Fibroblast of peridontal ligament (primary cell): ENCODE measurements at regions not wholly inside any gene's neighbourhood (a gene's known extent, or its start where the extent isn't known, plus 50 kb on each side); places are given as distances from the start of the nearest gene placed in this dataset.
A peak's percentile ranks its signal among the peaks of the same experiment; 100 is the strongest.

ENCODE experiments used
- DNase-seq: peaks from one replicate; pipeline ENCODE4 v3.0.0-alpha.2; 2010; ENCODE audit errors: extremely low read depth

DNA sequence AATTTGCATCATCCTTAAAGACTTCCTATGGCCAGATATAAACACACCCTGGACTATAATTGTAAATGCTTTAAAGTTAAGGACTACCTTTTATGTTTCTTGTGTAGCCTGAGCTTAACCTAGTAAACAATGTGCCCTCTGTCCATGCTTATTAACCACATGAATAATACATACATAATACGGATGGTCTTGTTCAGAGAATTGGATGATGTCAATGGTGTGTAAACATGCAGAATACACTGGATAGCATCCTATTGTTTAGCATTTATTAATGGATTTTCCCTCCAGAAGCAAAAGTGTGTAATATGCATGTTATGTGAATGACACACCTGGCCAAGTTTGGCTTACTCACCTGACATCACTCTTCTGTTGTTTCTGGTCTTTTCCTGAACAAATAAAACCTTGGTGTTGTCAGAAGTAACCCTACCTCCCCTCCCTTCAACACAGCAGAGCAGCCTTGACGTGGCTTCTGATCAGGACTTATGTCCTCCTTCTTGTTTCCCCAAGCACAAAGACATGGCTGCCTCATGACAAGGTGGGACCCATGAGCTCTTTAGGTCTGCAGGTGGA, 517.9 kb downstream of the MTRR start:
- no peak for DNase-seq

DNA sequence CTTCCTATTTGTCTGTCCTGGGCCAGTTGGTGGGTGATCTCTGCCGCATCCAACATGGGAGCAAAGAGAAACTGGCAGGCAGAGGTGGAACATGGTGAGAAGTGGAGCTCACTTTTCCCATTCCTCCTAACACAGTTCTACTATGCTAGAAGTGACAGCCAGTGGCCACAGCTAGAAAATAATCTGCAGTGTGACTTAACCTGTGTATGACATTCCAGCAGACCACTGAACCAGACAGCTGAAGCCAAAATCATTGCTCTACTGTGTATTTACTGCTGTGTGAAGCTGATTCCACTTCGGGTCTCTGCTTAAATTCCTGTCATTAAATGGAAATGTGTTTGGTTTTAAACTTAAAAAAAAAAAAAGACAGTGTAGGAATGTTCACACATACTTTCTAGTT, 523.0 kb downstream of the MTRR start:
- DNase-seq: no peak

DNA sequence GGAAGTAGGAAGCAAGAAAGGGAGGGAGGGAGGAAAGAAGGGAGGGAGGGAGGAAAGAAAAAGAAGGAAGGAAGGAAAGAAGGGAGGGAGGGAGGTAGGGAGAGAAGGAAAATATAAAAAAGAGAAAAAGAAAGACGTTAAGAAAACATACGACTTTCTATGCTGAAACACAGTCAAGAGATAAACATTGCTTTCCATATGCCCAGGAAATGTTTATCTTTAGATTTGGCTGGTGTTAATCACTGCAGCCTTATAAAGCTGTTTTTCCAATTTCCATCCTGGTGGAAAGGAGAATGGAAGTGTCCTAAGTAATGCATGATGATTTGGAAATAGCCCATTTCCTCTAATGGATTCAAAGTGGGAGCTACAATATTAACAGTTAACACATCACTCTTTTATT, 524.3 kb downstream of the MTRR start:
- no peak for DNase-seq

DNA sequence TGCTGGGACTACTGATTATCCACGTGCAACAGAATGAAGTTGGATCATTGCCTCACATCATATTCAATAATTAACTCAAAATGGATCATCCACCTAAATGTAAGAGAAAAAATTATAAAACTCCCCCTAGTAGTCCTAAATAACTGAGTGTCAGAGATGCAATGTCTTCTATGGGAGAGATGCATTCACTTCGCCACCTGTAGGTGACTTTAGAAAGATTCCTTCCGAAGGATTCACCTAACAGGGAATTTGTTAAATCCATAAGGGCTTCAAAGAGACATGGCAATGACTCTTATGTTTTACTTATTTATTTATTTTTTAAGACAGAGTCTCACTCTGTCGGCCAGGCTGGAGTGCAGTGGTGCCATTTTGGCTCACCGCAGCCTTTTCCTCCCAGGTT, 526.0 kb downstream of the MTRR start:
- no peak for DNase-seq

DNA sequence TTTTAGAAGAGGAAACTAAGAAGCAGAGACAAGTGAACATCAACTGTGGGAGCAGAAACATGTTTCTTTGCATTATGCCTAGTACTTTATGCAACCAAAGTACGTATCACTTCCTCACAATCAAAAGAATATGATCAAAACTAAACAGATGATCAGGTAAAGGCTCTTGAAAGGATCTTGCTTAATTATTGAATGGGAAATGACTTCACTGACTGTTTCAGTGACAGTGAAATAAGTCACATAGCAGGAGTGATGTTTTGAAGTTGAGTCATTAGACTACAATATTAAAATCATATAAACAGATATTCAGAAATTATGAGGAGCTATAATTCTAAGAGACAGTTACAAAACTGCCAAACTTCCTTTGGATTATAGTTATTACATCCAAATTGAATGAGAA, 527.3 kb downstream of the MTRR start:
- DNase-seq: no peak

DNA sequence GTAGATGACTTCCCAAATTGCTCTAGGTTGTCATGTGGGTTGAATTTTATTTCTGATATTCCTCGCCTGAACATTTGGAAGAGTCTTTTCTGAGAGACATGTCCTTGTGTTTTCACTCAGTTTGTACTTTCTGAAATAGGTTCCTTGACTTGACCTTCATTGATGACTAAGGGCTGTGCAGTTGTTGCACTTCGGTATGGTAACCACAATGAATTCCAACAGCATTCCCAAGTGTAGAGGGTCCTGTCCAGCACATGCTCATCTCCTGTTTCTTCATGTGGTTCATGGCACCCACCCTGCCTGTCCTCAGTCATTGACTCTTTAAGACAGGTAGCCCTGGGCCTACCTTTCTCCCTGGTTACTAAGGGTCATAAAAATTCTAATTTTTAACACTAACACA, 527.8 kb downstream of the MTRR start:
- DNase-seq: peak; percentile 7

DNA sequence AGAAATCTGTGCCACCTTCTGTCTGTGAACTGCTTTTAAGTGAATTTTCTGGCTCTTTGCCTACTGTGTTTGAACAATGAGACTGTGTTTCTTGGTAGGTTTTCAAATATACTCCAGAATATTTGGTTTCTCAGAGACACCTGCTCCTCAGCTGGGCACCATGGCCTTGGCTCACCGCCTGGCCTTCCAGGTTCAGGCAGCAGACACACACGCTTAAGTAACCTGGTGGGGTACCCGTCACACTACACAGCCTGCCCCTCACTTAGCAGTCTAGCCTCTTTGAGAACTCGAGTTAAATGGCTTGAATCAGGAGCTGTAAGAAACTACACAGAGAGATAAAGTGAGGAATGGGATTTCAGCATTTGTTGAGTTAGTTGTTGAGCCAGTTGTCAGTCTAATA, 530.5 kb downstream of the MTRR start:
- DNase-seq: no peak

DNA sequence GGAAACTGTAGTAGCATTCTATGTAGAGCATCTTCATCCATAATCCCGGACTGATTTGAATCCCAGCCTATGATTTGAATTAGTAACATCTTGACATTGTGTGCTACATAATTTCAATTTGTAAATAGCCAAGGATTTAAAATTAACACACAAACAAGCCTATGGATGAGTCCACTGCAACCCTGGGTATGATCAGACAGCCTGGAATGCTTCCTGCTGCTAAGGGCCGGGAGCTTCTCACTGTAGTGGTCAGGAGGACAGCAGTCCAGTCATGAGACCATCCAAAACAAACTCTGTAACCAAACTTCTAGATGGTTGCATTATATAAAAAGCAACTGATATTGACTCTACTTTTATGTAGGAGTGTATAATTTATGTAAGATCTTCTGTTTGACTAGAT, 539.3 kb downstream of the MTRR start:
- DNase-seq: no peak

DNA sequence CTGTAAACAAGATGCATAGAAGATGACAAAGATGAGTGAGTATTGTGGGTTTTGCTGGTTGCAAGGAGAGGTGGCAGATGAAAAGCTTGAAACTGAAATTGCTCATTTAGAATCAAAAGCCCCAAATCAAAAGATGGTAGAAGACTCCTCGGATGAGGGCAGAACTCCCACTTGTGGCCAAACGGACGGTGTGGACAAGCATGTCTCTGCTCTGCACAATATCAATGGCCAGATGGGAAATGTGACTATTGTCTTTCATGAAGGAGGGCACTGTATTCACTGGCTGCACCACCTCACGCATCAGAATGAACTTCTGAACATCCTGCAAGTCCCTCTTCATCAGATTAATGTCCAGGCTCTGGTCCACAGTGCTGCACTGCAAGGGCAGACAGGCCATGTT, 541.7 kb downstream of the MTRR start:
- DNase-seq: no peak

DNA sequence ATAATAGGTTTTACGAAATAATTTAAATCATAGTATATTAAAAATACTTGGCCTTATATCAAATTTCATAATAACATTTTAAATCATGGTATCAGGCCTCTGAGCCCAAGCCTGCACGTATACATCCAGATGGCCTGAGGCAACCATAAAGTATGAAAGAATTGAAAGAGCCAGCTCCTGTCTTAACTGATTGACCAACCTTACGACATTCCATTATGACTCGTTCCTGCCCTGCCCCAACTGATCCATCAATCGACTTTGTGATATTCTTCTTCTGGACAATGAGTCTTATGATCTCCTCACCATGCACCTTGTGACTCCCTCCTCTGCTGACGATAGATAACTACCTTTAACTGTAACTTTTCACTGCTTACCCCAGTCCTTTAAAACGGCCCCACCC, 545.0 kb downstream of the MTRR start:
- DNase-seq: no peak

DNA sequence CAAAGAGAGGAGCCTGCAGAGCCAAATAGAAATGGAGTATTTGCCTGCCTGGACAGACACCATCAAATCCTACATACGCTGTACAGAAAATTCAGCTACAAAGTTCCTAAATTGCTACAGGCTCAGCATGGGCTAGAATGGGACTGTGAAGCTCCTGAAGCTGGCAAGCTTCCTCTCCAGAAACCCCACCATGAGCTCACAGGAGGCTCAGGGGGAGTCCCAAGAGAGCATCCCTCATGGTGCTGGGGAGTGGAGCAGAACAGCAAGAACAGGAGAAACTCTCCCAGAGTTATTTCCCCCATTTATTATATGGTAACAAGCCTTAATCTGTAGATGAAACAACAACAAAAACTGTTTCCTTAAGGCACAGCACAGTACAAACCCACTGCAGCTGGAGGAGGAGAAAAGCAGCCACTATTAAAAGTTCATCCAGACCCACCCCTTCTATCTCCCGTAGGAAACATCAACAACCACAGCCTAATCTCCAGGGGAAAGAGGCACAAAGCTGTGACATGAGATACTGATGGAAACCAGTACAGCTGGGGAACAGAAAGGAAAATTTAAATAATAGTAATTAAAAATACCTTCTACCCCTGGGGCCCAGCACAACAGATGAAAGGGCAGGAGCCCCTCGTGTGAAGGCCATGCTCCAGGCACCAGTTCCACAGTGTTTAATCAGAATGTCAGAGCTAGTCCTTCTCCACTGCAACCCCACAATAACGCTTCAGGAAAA, 548.5 kb downstream of the MTRR start:
- no peak for DNase-seq

DNA sequence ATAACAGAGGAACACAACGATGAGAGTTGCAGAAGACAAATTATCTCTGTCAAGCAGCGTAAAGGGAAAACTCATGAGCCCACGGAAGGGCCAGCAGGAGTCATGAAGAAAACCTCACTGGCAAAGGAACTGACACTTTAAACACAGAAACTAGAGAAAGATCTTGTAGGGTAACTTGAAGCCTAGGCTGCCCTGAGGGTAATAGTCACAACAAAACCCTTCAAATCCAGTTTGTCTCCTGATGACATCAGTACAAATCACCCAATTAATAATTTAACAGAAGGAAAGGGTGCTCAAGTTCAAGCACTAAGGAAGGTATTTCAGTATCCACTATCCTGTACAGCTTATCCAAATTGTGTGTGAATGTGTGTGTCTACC, 549.1 kb downstream of the MTRR start:
- DNase-seq: no peak

DNA sequence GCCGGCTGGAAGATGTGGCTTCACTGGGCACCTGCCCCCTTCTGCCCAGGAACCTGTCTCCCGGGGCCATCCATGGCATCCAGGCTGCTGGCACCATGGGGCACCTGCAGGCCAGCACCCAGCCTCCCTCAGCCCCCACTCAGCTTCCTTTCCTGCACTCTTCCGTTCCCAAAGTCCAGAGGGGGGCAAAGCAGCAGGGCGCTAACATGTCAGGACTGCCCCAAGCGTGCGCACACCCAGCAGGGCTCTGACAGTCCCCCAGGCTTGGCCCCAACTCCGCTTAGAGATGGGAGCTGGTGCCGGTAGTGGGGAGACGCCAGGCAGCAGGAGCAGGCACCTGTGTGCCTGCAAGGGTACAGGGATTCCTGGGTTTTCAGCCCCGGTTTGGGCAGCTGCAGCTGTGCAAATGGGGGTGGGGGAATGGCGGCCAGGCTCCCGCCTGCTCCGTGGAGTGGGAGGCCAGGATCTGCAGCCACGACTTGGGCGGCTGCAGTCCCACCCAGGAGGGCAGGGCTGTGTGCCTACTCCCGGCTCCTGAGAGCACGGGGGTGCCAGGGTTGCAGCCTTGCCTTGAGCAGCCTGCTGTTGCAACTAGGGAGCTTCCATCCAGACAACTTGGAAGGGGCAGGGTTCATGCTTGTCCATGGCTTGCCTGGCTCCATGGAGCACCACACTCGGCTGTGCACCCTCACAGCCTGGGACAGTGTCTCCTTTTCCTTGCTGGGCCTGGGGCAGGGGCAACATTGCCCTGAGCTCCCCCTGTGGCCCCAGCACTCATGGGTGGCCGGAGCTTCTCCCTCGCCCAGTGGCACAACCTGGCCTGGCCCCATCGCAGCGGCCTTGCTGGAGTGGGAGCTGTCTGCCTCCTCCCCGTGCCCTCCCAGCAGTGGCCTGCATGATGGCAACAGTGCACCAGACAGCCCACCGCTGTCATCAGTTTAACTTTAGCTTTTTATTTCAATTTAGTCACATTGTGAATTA, 561.1 kb downstream of the MTRR start:
- no peak for DNase-seq

DNA sequence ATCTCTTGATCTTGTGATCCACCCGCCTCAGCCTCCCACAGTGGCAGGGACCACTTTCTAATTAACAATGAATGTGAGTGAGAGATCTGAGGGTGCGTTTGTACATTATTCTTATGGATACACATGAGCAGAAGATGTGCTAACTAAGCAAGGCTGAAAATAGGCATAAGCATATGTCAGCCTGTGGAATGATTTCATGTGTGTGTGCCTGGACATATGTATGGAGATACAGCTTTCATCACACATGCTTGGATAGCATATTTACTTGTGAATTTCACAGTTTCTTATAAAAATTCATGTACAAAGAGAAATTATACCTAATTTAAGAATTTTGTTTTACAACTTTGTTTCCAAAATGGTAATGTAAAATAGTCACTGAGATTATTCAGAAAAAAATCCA, 565.6 kb downstream of the MTRR start:
- no peak for DNase-seq

DNA sequence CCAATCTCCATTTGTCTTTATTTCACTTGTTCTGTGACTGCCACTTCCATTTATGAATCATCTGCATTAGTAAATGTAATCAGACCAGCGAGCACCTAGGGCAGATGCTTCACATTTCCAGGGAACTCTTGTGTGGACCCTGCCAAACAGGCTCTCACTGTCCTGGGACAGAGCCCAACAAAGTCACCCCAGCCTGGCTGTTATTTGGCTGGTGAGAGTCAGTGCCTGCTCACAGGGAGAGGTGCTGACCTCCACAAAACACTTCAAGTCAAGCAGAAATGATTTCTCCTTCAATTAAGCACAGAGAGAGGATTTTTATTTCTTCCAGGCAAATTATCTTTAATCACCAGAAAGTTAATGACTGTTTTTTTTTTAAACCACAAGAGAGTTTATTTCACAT, 568.0 kb downstream of the MTRR start:
- DNase-seq: no peak

DNA sequence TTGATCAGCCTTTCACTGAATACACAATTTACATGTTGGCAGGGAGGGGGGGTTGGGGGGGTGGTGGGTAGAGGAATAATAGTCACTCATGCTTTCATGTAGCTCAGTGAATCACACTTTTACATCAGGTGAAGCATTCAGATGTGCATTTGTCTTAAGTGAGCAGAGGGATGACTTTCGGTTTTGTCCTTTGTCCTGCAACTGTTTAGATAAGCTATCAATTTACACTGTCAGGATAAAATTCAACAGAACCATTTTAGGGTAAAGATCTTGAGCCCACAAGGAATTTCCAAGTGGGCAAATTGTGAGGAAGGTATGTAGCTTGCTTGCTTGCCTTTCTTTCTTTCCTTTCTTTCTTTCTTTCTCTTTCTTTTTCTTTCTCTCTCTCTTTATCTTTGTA, 576.2 kb downstream of the MTRR start:
- DNase-seq: no peak

DNA sequence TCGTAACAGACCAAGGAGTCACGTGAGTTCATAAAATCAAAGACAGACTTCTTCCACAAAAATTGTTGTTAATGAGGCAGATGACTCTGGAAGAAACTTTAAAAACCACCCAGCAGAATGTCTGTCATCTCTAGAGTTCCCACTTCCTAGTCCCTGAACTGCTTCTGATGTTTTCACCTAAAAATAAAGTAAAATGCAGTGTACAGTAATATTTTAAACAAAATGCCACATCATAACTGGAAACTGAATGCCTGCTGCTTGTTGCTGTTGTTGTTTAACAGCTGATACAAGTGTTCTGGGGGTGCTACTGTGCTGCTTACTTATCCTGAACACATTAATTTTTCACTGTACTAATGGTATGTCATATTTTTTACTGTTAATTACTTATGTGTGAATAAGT, 577.2 kb downstream of the MTRR start:
- DNase-seq: no peak

DNA sequence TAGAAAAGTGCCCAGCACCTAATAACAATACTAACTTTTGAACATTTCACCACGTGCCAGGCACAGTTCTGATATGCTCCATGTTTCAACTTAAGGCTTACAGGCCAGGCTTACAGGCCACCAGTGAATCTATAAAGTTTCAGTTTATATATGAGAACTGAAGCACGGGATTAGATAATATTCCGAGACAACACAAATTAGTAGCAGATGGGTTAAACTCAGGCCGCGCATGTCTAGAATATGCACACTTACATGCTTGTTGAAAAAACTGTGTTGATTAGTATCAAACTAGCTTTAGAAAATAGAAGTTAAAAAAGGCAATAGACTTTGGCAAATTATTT, 587.9 kb downstream of the MTRR start:
- peak; percentile 82 for DNase-seq

DNA sequence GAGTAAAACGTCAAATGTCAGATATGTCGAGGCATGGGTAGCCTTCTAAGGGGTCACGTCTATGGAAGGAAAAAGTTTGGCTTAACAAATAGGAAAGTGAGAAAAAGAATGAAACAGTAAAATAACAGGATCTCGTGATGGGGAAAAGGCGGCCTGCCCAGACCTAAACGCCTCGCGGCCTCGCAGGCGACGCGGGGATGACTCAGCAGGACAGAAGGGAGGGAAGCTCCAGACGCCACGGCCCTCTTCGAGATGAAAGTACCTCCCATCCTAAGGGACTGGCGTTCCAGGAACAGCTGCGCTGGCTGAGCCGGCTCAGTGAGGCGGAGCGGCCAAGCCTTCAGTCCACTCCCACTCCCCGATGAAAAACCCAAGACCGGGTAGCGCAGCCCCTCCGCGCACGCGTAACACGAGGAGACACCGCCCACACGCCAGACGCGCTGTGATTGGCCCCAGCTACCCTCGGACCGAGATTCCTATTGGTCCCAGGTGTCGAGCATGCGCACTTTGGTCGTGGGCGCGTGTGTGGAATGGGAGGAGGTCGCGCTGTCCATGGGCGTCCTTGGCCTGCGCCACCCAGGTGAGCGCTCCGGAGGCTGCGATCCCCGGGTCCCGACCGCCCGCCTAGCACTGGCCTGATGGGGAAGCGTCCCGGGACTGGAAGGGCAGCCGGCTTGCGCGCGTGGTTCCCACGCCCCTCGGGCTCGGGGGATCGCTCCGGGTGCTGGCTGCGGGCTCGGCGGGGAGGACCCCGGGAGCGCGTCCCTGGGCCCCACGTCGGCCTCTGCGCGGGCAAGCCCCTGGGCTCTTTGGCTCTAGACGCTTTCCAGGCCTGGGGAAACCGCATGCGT, 588.5 kb downstream of the MTRR start:
- peak; percentile 99 for DNase-seq

DNA sequence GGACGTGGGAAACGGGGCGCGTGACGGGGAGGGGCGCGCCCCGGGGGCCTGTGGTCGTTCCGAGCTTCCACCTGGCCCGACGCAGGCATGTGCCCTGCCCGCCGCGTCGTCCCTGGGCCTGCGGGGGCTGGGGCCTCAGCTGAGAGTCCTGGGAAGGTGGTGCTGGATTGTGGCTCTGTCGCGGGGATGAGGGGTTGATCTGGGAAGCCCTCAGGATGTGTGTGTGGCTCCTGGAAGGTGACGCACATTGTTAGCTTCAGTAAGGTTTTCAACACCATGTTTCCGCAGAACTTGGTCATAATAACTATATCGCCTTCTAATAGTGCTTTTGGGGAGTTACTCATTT, 589.1 kb downstream of the MTRR start:
- DNase-seq: peak; percentile 27

DNA sequence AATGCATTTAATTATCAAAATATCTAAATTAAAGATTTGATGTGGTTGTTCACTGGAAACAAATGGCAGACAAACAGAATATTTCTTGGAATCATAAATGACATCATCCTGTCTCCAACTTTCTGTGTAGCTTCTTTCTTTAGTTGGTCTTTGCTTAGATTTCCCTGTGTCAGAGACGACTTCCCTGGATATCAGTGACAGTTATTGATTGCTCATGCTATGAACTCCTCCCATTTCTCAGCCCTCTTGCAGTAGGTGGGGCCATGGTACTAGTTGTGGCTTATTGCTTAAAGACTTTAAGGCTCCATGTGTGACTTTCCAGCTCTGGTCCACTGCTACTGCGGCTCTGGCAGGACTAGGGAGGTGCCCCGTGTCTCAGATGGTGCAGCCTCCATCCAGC, 592.6 kb downstream of the MTRR start:
- no peak for DNase-seq

DNA sequence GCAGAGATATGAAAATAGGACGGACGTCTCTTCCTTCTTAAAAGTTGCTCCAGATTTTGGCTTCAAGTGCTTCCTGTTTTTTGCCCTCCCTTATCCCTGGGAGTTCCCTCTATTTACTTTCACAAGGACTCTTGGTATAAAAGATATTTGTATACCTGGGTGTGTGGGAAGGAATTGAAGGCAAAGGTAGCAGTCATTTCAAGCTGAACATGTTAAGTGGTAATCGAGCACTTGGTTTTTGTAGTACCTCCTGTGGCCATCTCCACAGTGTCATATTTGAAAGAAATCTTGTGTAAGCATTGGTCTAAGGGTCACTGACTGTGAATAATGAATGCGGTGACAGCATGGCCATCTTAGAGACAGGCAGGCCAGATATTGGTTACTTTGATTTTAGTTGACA, 593.6 kb downstream of the MTRR start:
- DNase-seq: no peak
